OCI-LY7 (cell line): ENCODE measurements at regions not wholly inside any gene's neighbourhood (a gene's known extent, or its start where the extent isn't known, plus 50 kb on each side); places are given as distances from the start of the nearest gene placed in this dataset.

Experiments
- BruUV-seq: library from RNA; stranded (reverse); fragments of 400-500 nt; replicated peaks from 2 replicates; lab custom pipeline; 2021; lab: Mats Ljungman, UMichigan
- CTCF ChIA-PET: fragments of 300-600 bp; sonication (Branson Sonifier 250); formaldehyde crosslinking; loops from one replicate; lab custom pipeline; 2022; ENCODE audit warnings: antibody characterized with exemption; ENCODE audit not compliant: unreplicated experiment; lab: Charles Lee
- POLR2A ChIA-PET: fragments of 300-600 bp; sonication (Branson Sonifier 250); formaldehyde crosslinking; loops from one replicate; lab custom pipeline; 2022; ENCODE audit warnings: antibody characterized with exemption; lab: Charles Lee
- DNase-seq: peaks from one replicate; pipeline ENCODE4 v3.0.0-alpha.2; 2015; ENCODE audit warnings: low spot score
- H2AFZ ChIP-seq: fragments of 200-600 bp; sonication (generic), shearing (Covaris generic); 2 replicates; pipeline ENCODE4 v1.6.1; 2014; ENCODE audit warnings: mild to moderate bottlenecking, antibody characterized with exemption, low read length, moderate library complexity
- H3K27ac ChIP-seq: fragments of 200-600 bp; sonication (generic); 2 replicates; pipeline ENCODE4 v1.5.1; 2014; ENCODE audit warnings: mixed run types, low read depth, mild to moderate bottlenecking, moderate library complexity, low read length, inconsistent platforms; ENCODE audit not compliant: poor library complexity, severe bottlenecking
- H3K36me3 ChIP-seq: fragments of 200-600 bp; sonication (generic); 2 replicates; pipeline ENCODE4 v1.6.1; 2014; ENCODE audit warnings: mild to moderate bottlenecking, antibody characterized with exemption, low read length, moderate library complexity, mixed read lengths; ENCODE audit not compliant: insufficient read depth
- H3K4me1 ChIP-seq: fragments of 200-600 bp; sonication (generic); 2 replicates; pipeline ENCODE4 v1.5.1; 2014; ENCODE audit warnings: mild to moderate bottlenecking, low read length; ENCODE audit not compliant: insufficient read depth, poor library complexity, severe bottlenecking
- H3K4me2 ChIP-seq: fragments of 200-600 bp; sonication (generic); 2 replicates; pipeline ENCODE4 v1.6.1; 2014; ENCODE audit warnings: mild to moderate bottlenecking, low read length
- H3K4me3 ChIP-seq: fragments of 200-600 bp; sonication (generic); 2 replicates; pipeline ENCODE4 v1.5.1; 2014; ENCODE audit warnings: mild to moderate bottlenecking, low read depth, low read length; ENCODE audit not compliant: poor library complexity, severe bottlenecking
- H3K79me2 ChIP-seq: fragments of 200-600 bp; sonication (generic); 2 replicates; pipeline ENCODE4 v1.6.1; 2016; ENCODE audit warnings: low read depth, mild to moderate bottlenecking, low read length, moderate library complexity, mixed read lengths; ENCODE audit not compliant: insufficient read depth
- H3K9me2 ChIP-seq: fragments of 200-600 bp; sonication (generic); 2 replicates; pipeline ENCODE4 v1.6.1; 2016; ENCODE audit warnings: mild to moderate bottlenecking, low read length, mixed read lengths; ENCODE audit not compliant: insufficient read depth
- H3K9me3 ChIP-seq: fragments of 200-600 bp; sonication (generic); 2 replicates; pipeline ENCODE4 v1.6.1; 2014; ENCODE audit warnings: mild to moderate bottlenecking, mixed run types, low read length, mixed read lengths
- H4K20me1 ChIP-seq: fragments of 200-600 bp; sonication (generic); 2 replicates; pipeline ENCODE4 v1.6.1; 2014; ENCODE audit warnings: mild to moderate bottlenecking, antibody characterized with exemption, low read length, moderate library complexity, mixed read lengths; ENCODE audit not compliant: insufficient read depth
- EZH2phosphoT487 ChIP-seq: fragments of 200-600 bp; sonication (generic); IDR thresholded peaks from 2 replicates; pipeline ENCODE4 v1.6.1; 2018; ENCODE audit warnings: low read depth, borderline replicate concordance, mild to moderate bottlenecking, mixed run types, antibody characterized with exemption, low read length, moderate library complexity, mixed read lengths
- intact Hi-C: fragments of 100-400 bp; cut with micrococcal nuclease; formaldehyde crosslinking; loops from one replicate; pipeline ENCODE4 v1.10.0; 2022; ENCODE audit not compliant: unreplicated experiment
- TF ChIP-seq, protein P1 (sequence below): fragments of 200-600 bp; sonication (generic); conservative IDR thresholded peaks from 2 replicates; pipeline ENCODE4 v1.5.1; 2014; ENCODE audit warnings: mild to moderate bottlenecking, antibody characterized with exemption, low read length, moderate library complexity, mixed read lengths

DNA sequence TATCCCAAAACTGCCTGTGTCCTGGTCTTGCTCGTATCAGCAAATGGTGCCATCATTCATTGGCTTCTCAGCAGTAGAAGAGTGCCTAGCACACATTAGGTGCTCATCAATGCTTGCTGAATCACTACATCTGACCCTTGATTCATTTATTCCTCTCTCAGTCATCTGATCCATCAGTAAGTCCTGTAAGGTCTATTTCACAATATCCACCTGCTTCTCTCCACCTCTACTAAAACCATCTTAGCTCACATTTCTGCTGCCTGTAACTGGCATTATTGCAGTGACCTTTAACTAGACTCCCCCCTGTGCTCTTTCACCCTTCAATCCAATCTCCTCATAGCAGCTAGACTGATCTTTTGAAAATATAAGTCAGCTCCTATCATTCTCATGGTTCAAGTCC, 387.6 kb upstream of the SPRED2 start:
- no TSS peak for BruUV-seq
- DNase-seq, result no peak
- no peak overlapping the region for H3K4me2 ChIP-seq
- H3K9me2 ChIP-seq, result no peaks in the 10 kb centered on the region
- no peak overlapping the region for H3K4me3 ChIP-seq
- H4K20me1 ChIP-seq, result no peaks in the 10 kb centered on the region
- no peaks in the 10 kb centered on the region for H3K4me1 ChIP-seq
- no peaks in the 10 kb centered on the region for H3K9me3 ChIP-seq
- no peak for TF ChIP-seq EZH2phosphoT487
- TF ChIP-seq, protein P1, sequence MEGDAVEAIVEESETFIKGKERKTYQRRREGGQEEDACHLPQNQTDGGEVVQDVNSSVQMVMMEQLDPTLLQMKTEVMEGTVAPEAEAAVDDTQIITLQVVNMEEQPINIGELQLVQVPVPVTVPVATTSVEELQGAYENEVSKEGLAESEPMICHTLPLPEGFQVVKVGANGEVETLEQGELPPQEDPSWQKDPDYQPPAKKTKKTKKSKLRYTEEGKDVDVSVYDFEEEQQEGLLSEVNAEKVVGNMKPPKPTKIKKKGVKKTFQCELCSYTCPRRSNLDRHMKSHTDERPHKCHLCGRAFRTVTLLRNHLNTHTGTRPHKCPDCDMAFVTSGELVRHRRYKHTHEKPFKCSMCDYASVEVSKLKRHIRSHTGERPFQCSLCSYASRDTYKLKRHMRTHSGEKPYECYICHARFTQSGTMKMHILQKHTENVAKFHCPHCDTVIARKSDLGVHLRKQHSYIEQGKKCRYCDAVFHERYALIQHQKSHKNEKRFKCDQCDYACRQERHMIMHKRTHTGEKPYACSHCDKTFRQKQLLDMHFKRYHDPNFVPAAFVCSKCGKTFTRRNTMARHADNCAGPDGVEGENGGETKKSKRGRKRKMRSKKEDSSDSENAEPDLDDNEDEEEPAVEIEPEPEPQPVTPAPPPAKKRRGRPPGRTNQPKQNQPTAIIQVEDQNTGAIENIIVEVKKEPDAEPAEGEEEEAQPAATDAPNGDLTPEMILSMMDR, result no peak
- no peak overlapping the region for H3K27ac ChIP-seq
- H2AFZ ChIP-seq, result no peak overlapping the region
- no peaks in the 10 kb centered on the region for H3K36me3 ChIP-seq
- no peaks in the 10 kb centered on the region for H3K79me2 ChIP-seq
- intact Hi-C loops, result no loop called here
- CTCF ChIA-PET, result no interaction called here
- POLR2A ChIA-PET, result no interaction called here

DNA sequence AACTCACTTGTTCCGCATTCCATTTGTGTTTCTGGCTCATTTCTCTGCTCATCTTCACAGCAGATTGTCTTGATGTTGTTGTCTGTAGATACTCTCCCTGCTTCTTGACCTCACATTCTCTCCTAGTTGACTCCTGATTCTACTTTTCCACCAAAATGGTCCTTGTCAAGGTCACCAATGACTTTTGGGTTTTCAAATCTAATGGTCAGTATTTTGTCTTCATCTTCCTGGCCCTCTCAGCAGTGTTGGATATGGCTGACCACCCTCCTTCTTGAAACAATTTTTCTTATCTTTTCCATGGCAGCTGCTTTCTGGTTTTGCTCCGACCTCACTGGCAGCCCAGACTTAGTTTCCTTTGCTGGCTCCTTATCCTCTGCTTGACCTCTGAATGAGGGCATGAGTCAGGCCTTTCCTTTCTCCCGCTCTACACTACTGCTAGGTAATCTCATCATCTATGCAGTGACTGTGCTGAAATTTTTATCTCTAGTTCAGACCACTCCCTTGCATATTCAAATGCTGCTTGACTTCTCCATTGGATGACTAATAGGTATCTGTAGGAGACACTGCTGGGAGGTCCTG, 386.6 kb upstream of the SPRED2 start:
- Histone ChIP-seq H4K20me1 (no peaks in the 10 kb centered on the region), H3K9me2 (no peaks in the 10 kb centered on the region), H3K79me2 (no peaks in the 10 kb centered on the region), H3K36me3 (no peaks in the 10 kb centered on the region), H3K4me3 (no peak overlapping the region), H3K4me2 (no peak overlapping the region), H3K9me3 (no peaks in the 10 kb centered on the region), H3K4me1 (no peaks in the 10 kb centered on the region), H2AFZ (no peak overlapping the region), H3K27ac (no peak overlapping the region)
- no peak for TF ChIP-seq EZH2phosphoT487
- TF ChIP-seq, protein P1, result no peak
- ChIA-PET POLR2A (no interaction called here), CTCF (no interaction called here)
- no TSS peak for BruUV-seq
- no peak for DNase-seq
- intact Hi-C loops, result no loop called here

DNA sequence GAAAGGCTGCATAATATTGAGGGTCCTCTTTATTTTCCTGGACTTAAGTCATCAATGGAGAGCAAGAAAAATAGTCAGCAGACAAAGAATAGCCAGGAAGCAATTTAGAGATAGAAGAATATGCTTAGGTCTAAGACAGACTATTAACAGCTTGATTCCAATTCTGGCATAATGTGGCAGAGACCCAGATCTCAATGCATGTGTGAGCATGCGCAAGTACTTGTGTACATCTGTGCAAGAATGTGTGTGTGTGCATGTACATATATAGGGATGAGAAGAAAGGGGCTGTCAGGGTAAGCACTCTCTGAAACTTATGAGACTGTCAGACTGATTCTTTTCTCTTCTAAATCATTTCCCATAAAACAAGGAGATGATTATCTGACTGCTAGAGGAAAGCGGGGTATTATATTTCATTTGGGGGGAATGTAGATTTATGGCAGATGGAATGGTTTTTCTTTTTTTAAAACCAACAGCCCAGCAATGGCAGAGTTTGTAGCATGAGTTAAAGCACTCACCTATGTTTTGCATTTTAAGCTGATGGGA, 381.3 kb upstream of the SPRED2 start:
- Histone ChIP-seq H3K4me1 (no peaks in the 10 kb centered on the region), H3K36me3 (no peaks in the 10 kb centered on the region), H3K4me3 (no peak overlapping the region), H4K20me1 (no peaks in the 10 kb centered on the region), H3K9me2 (no peaks in the 10 kb centered on the region), H3K27ac (no peak overlapping the region), H3K9me3 (no peaks in the 10 kb centered on the region), H3K79me2 (no peaks in the 10 kb centered on the region), H2AFZ (no peak overlapping the region), H3K4me2 (no peak overlapping the region)
- ChIA-PET POLR2A (no interaction called here), CTCF (no interaction called here)
- intact Hi-C loops, result no loop called here
- TF ChIP-seq, protein P1, result no peak
- no peak for TF ChIP-seq EZH2phosphoT487
- no peak for DNase-seq
- BruUV-seq, result no TSS peak
